Fibroblast of lung (primary cell): ENCODE measurements at regions not wholly inside any gene's neighbourhood (a gene's known extent, or its start where the extent isn't known, plus 50 kb on each side); places are given as distances from the start of the nearest gene placed in this dataset.

Experiments used
- EZH2 ChIP-seq: IDR thresholded peaks from 2 replicates; pipeline ENCODE4 v1.5.1; 2012; ENCODE audit warnings: low read length, control low read depth, mild to moderate bottlenecking; ENCODE audit errors: missing control alignments
- TF ChIP-seq, protein P1 (sequence below), 2 donors: IDR thresholded peaks in 1 of 2; conservative IDR thresholded peaks in 1 of 2; 1 replicate in 1 of 2; 2 replicates in 1 of 2; pipeline ENCODE4 v1.5.1; 2011 to 2012; ENCODE audit warnings: low read length in 2 of 2, control low read depth in 1 of 2, inconsistent platforms in 1 of 2, low read depth in 1 of 2, mild to moderate bottlenecking in 1 of 2

DNA sequence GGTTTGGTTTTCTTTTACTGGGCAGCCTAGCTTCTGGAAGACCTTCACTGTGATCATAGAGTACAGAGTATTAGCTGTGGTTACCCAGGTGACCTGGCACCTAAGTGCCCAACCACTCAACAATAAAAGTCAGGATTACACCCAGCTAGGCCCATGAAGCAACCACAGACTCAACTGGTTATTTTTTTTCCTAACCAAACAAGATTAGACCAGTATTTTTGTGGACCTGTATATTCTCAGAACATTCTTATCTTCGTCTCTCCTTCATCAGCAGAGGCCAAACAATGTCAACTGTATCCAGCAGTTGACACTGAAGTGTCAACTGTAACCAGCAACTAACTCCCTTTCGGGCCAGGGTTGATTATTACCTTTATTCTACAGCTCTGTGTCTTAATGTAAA, 289.2 kb upstream of the SLC39A10 start:
- TF ChIP-seq, protein P1, sequence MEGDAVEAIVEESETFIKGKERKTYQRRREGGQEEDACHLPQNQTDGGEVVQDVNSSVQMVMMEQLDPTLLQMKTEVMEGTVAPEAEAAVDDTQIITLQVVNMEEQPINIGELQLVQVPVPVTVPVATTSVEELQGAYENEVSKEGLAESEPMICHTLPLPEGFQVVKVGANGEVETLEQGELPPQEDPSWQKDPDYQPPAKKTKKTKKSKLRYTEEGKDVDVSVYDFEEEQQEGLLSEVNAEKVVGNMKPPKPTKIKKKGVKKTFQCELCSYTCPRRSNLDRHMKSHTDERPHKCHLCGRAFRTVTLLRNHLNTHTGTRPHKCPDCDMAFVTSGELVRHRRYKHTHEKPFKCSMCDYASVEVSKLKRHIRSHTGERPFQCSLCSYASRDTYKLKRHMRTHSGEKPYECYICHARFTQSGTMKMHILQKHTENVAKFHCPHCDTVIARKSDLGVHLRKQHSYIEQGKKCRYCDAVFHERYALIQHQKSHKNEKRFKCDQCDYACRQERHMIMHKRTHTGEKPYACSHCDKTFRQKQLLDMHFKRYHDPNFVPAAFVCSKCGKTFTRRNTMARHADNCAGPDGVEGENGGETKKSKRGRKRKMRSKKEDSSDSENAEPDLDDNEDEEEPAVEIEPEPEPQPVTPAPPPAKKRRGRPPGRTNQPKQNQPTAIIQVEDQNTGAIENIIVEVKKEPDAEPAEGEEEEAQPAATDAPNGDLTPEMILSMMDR (conservative IDR thresholded peaks at IDR 0.05 in 1 of 2, IDR thresholded peaks at IDR 0.05 in 1 of 2; ENCODE audit: low read depth in 1 of 2, low read length in 2 of 2): no peak
- no peak for TF ChIP-seq EZH2
